Cardiac muscle cell (in vitro differentiated cells and primary cell): ENCODE measurements at regions not wholly inside any gene's neighbourhood (a gene's known extent, or its start where the extent isn't known, plus 50 kb on each side); places are given as distances from the start of the nearest gene placed in this dataset.

Experiments used
- DNase-seq, 2 donors: peaks; one replicate each; pipeline versions ENCODE4 v3.0.0 to v3.0.0-alpha.2; 2010 to 2017; ENCODE audit warnings: low read depth in 1 of 2, low spot score in 1 of 2
- H3K27ac ChIP-seq: fragments of 200-600 bp; sonication (generic); 2 replicates; pipeline ENCODE4 v1.5.1; 2016
- H3K27me3 ChIP-seq: fragments of 200-600 bp; sonication (generic); 2 replicates; pipeline ENCODE4 v1.6.0; 2016; ENCODE audit warnings: control low read depth
- H3K36me3 ChIP-seq: fragments of 200-600 bp; sonication (generic); 2 replicates; pipeline ENCODE4 v1.5.1; 2016; ENCODE audit warnings: control low read depth
- H3K4me1 ChIP-seq: fragments of 200-600 bp; sonication (generic); 2 replicates; pipeline ENCODE4 v1.8.1; 2017; ENCODE audit warnings: low read depth, mild to moderate bottlenecking, mixed run types
- H3K4me3 ChIP-seq: fragments of 200-600 bp; sonication (generic); 2 replicates; pipeline ENCODE4 v1.5.1; 2016; ENCODE audit warnings: mild to moderate bottlenecking
- H3K9me3 ChIP-seq: fragments of 200-600 bp; sonication (generic); 2 replicates; pipeline ENCODE4 v1.5.1; 2017; ENCODE audit warnings: low read depth, mild to moderate bottlenecking, control low read depth
- TF ChIP-seq, protein P1 (sequence below): IDR thresholded peaks from 2 replicates; pipeline ENCODE4 v1.5.1; 2012; ENCODE audit warnings: low read depth, mild to moderate bottlenecking, low read length

DNA sequence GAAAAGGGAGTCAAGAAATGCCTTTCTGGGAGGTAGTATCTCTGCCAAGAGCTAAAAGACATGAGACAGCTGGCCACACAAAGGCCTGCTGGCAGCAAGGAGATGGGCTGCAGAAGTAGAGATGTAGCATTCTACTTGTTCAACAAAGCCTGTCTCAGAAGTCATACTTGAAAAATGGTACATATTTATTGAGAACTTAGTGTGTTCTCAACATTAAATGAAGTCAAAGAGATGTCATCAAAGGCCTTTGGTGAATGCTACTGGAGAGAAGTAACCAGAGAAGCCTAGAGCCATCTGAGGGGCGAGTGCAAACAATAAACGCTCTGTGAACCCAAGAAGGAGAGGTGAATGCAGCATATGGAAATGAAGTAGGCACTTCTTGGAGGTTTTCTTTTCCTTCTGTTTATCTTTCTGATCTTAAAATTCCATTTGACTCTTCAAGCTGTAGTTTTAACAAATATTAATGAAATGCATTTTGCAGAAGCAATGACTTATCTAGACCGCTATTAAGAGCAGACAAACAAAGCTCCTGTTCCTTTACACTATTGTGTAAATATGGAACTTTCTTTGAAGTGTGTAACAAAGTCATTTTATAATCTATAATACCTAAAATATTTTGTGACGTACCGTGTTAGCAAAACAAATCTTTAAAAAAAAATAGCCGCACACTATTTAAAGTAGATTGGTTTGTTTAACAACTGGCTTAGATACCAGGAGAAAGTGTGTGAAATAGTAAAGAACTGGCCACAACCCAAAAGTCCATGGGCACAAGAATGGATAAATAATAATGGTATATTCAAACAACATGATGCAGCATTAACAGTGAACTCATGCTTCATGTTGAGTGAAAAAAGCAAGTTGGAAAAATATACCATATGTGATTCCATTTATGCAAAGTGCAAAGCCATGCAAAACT, 70.2 kb downstream of the ZNF608 start:
- Histone ChIP-seq H3K27ac (peak overlapping the region; percentile 85), H3K9me3 (no peaks in the 10 kb centered on the region), H3K4me3 (no peak overlapping the region), H3K36me3 (no peaks in the 10 kb centered on the region), H3K4me1 (peaks cover 71% of the 10 kb centered on the region), H3K27me3 (no peaks in the 10 kb centered on the region)
- TF ChIP-seq, protein P1, sequence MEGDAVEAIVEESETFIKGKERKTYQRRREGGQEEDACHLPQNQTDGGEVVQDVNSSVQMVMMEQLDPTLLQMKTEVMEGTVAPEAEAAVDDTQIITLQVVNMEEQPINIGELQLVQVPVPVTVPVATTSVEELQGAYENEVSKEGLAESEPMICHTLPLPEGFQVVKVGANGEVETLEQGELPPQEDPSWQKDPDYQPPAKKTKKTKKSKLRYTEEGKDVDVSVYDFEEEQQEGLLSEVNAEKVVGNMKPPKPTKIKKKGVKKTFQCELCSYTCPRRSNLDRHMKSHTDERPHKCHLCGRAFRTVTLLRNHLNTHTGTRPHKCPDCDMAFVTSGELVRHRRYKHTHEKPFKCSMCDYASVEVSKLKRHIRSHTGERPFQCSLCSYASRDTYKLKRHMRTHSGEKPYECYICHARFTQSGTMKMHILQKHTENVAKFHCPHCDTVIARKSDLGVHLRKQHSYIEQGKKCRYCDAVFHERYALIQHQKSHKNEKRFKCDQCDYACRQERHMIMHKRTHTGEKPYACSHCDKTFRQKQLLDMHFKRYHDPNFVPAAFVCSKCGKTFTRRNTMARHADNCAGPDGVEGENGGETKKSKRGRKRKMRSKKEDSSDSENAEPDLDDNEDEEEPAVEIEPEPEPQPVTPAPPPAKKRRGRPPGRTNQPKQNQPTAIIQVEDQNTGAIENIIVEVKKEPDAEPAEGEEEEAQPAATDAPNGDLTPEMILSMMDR = no peak
- DNase-seq = peak in 1 of 2 donors; percentile 49

DNA sequence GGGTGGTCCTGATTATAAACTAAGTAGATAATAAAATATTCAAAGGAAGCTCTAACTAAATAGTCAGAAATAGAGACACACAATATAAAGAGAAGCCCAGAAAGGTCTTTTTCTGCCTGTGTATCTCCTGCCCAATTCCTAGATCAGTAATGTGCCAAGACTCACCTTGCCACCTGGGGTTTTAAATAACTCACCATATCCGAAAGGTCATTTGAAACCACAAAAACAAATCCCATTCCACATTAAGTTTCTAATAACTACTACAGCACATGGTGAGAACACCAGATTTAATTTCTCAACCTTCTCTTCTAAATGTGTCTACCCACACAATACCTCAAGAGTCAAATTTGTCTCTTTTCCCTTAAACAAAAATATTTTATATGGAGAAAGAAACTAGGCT, 75.2 kb downstream of the ZNF608 start:
- Histone ChIP-seq H3K4me3 (no peak overlapping the region), H3K36me3 (no peaks in the 10 kb centered on the region), H3K27me3 (no peaks in the 10 kb centered on the region), H3K27ac (peak overlapping the region; percentile 45), H3K4me1 (peaks cover 66% of the 10 kb centered on the region), H3K9me3 (no peaks in the 10 kb centered on the region)
- TF ChIP-seq, protein P1 = no peak
- no peak for DNase-seq

DNA sequence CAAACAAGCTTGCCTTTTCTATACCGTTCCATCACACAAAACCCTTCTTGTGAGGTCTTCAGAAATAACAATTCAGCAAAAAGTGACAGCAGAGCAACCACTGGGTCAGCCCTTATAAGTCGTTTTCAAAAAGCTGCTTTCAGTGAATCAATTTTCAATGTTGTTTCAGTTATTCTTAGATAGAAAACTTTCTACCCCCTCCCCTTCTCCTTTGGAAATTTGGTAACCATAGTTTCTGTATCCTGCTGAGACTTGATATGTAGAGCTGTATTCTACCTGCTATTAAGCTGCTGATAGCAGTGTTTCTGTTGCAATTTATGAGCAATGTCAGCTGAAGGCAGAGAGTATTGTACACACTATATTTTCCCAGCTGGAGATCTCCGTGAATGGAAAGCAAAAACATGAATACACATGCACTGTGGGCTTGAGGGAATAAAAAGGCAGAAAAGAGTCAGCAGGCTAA, 75.7 kb downstream of the ZNF608 start:
- Histone ChIP-seq H3K4me3 (no peak overlapping the region), H3K9me3 (no peaks in the 10 kb centered on the region), H3K27me3 (no peaks in the 10 kb centered on the region), H3K27ac (peak overlapping the region; percentile 45), H3K4me1 (peaks cover 66% of the 10 kb centered on the region), H3K36me3 (no peaks in the 10 kb centered on the region)
- DNase-seq = no peak
- TF ChIP-seq, protein P1 = no peak

DNA sequence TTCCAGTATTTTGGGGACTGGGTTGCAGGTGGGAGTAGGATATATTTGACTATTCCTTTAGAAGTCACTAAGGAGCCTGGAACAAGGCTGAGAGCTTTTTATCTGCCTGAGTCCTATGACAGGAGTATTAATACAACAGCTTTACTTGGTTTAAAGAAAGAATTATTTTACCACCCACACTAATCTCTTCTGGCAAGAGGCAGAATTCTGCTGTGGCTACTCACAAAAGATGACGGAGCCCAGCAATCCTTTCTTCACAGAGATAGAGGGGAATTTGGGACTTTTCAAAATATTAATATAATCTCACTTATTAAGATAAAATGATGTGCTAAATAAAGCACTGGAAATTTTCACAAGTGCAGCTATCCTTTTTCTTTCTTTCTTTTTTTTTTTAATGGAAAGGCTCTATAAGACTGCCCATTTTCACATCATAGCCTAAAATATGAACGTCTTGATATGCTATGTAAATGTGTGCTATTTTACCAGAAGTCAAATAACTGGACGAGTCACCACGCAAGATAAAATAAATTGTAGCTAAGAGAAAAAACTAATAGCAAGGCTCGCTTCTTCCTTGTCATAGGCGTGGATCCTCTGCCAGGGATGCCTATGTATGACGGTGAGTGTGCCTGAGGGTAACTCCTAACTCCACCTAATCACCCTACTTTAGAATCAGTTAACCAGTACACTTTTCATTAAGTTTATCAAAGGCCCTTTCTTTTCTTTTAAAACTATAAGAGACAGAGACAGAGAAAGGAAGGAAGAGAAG, 76.3 kb downstream of the ZNF608 start:
- DNase-seq = peak in 1 of 2 donors; percentile 68
- H3K9me3 ChIP-seq = no peaks in the 10 kb centered on the region
- no peaks in the 10 kb centered on the region for H3K27me3 ChIP-seq
- H3K27ac ChIP-seq = peak overlapping the region; percentile 45
- peaks cover 70% of the 10 kb centered on the region for H3K4me1 ChIP-seq
- no peaks in the 10 kb centered on the region for H3K36me3 ChIP-seq
- TF ChIP-seq, protein P1 = no peak
- no peak overlapping the region for H3K4me3 ChIP-seq

DNA sequence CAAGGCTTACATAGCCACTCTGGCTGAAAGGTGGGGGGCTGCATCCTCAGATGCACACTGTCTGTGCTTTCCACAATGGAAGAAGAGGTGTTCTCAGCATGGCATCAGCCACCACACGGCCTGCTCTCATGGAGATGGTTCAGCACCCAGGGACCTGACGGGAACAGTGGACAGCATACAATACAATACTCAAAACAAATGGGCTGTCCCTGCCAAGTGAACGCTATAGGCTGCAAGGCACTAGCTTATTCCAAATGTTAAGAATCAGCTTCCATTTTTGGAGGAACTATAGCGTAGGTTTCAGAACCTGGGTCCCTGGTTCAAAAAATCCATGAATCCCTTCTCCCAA, 77.2 kb downstream of the ZNF608 start:
- Histone ChIP-seq H3K4me3 (no peak overlapping the region), H3K4me1 (peaks cover 78% of the 10 kb centered on the region), H3K36me3 (no peaks in the 10 kb centered on the region), H3K27ac (peak overlapping the region; percentile 45), H3K9me3 (no peaks in the 10 kb centered on the region), H3K27me3 (no peaks in the 10 kb centered on the region)
- no peak for DNase-seq
- TF ChIP-seq, protein P1 = no peak
